Ovary (tissue), 3 donors: ENCODE measurements at regions not wholly inside any gene's neighbourhood (a gene's known extent, or its start where the extent isn't known, plus 50 kb on each side); places are given as distances from the start of the nearest gene placed in this dataset.
"Not testable (repeated sequence)": the region's sequence is repeated elsewhere in the genome, so short reads cannot be mapped to it uniquely, and the experiment has no call there.

Experiments
- POLR2A ChIP-seq: fragments of 450-650 bp; IDR thresholded peaks from one replicate; pipeline ENCODE4 v1.6.1; 2017; ENCODE audit warnings: antibody characterized with exemption, mild to moderate bottlenecking, moderate library complexity
- TF ChIP-seq, protein P1 (sequence below), 3 donors: fragments of 450-650 bp in 2 of 3; fragments of 200-600 bp in 1 of 3; IDR thresholded peaks; one replicate each; pipeline versions ENCODE4 v1.5.1 to v1.8.0; 2016 to 2022; ENCODE audit warnings: antibody characterized with exemption in 3 of 3, mild to moderate bottlenecking in 1 of 3
- donor health status: DM: no; HTN: no; CAD: no.

GRCh38 chr20:48516196-48516595, 311.6 kb downstream of the PREX1 start:
- TF ChIP-seq POLR2A, result not testable (repeated sequence)
- TF ChIP-seq, protein P1, sequence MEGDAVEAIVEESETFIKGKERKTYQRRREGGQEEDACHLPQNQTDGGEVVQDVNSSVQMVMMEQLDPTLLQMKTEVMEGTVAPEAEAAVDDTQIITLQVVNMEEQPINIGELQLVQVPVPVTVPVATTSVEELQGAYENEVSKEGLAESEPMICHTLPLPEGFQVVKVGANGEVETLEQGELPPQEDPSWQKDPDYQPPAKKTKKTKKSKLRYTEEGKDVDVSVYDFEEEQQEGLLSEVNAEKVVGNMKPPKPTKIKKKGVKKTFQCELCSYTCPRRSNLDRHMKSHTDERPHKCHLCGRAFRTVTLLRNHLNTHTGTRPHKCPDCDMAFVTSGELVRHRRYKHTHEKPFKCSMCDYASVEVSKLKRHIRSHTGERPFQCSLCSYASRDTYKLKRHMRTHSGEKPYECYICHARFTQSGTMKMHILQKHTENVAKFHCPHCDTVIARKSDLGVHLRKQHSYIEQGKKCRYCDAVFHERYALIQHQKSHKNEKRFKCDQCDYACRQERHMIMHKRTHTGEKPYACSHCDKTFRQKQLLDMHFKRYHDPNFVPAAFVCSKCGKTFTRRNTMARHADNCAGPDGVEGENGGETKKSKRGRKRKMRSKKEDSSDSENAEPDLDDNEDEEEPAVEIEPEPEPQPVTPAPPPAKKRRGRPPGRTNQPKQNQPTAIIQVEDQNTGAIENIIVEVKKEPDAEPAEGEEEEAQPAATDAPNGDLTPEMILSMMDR (IDR thresholded peaks at IDR 0.05), result not testable (repeated sequence)
